ENCODE measurements at regions not wholly inside any gene's neighbourhood (a gene's known extent, or its start where the extent isn't known, plus 50 kb on each side); places are given as distances from the start of the nearest gene placed in this dataset.

DNA sequence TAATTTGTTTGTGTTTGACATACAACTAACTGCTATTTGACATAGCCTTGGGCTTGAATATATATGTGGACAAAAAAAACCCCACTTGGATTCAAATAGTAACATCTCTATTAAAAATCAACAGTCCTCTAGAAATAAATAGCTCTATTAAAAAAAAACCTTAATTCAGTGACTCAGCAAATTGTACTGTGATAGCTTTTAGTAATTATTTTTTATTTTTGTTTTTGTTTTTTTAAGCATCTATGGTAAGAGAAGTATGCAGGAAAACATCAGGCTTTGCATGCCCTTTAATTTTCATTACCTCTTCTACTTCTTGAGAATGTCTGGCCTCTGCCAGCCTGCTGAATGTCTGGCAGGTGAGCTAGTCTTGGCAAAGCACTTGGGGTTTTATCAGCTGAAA, 300.7 kb downstream of the NPR3 start:
- Histone ChIP-seq H3K4me3 (ENCODE audit: low read depth in 1 of 2, low read length in 2 of 2) (no peak overlapping the region), H2AFZ (ENCODE audit: low read depth, low read length) (no peak overlapping the region), H3K79me2 (ENCODE audit: insufficient read depth, low read length) (no peaks in the 10 kb centered on the region)

GRCh38 chr5:33023649-33024048, 312.5 kb downstream of the NPR3 start:
- DNase-seq (no peak), ATAC-seq (ENCODE audit: insufficient read depth, low read depth) (no peak)
- Histone ChIP-seq H3K9ac (ENCODE audit: low read depth, low read length) (no peak overlapping the region), H4K20me1 (ENCODE audit: insufficient read depth, low read length) (no peaks in the 10 kb centered on the region), H3K79me2 (ENCODE audit: insufficient read depth, low read length) (no peaks in the 10 kb centered on the region), H3K27ac (ENCODE audit: low read length) (no peak overlapping the region), H3K27me3 (ENCODE audit: insufficient read depth, low read length, poor library complexity) (no peaks in the 10 kb centered on the region), H3K9me3 (ENCODE audit: insufficient read depth, low read length, severe bottlenecking) (no peaks in the 10 kb centered on the region), H3K4me1 (ENCODE audit: insufficient read depth, low read length) (no peaks in the 10 kb centered on the region), H3K4me2 (ENCODE audit: insufficient read depth, low read length) (no peak overlapping the region), H3K4me3 (ENCODE audit: low read depth in 1 of 2, low read length in 2 of 2) (no peak overlapping the region), H2AFZ (ENCODE audit: low read depth, low read length) (no peak overlapping the region), H3K36me3 (ENCODE audit: insufficient read depth, low read length) (no peaks in the 10 kb centered on the region)
- TF ChIP-seq EZH2 (IDR thresholded peaks at IDR 0.05; ENCODE audit: borderline replicate concordance, low read depth, low read length, severe bottlenecking): no peak
- TF ChIP-seq, protein P1, sequence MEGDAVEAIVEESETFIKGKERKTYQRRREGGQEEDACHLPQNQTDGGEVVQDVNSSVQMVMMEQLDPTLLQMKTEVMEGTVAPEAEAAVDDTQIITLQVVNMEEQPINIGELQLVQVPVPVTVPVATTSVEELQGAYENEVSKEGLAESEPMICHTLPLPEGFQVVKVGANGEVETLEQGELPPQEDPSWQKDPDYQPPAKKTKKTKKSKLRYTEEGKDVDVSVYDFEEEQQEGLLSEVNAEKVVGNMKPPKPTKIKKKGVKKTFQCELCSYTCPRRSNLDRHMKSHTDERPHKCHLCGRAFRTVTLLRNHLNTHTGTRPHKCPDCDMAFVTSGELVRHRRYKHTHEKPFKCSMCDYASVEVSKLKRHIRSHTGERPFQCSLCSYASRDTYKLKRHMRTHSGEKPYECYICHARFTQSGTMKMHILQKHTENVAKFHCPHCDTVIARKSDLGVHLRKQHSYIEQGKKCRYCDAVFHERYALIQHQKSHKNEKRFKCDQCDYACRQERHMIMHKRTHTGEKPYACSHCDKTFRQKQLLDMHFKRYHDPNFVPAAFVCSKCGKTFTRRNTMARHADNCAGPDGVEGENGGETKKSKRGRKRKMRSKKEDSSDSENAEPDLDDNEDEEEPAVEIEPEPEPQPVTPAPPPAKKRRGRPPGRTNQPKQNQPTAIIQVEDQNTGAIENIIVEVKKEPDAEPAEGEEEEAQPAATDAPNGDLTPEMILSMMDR (IDR thresholded peaks at IDR 0.05; ENCODE audit: borderline replicate concordance, extremely low read depth, low read length, poor library complexity, severe bottlenecking): no peak

More for the DNA sequence above, 300.7 kb downstream of the NPR3 start:
- TF ChIP-seq, protein P1 (IDR thresholded peaks at IDR 0.05; ENCODE audit: borderline replicate concordance, extremely low read depth, low read length, poor library complexity, severe bottlenecking): no peak
- no peak for TF ChIP-seq EZH2 (IDR thresholded peaks at IDR 0.05; ENCODE audit: borderline replicate concordance, low read depth, low read length, severe bottlenecking)
- Histone ChIP-seq H3K27ac (ENCODE audit: low read length) (no peak overlapping the region), H3K9ac (ENCODE audit: low read depth, low read length) (no peak overlapping the region), H4K20me1 (ENCODE audit: insufficient read depth, low read length) (no peaks in the 10 kb centered on the region), H3K4me2 (ENCODE audit: insufficient read depth, low read length) (no peak overlapping the region), H3K36me3 (ENCODE audit: insufficient read depth, low read length) (no peaks in the 10 kb centered on the region), H3K27me3 (ENCODE audit: insufficient read depth, low read length, poor library complexity) (no peaks in the 10 kb centered on the region), H3K4me1 (ENCODE audit: insufficient read depth, low read length) (no peaks in the 10 kb centered on the region), H3K9me3 (ENCODE audit: insufficient read depth, low read length, severe bottlenecking) (no peaks in the 10 kb centered on the region)
- ATAC-seq (ENCODE audit: insufficient read depth, low read depth) (no peak), DNase-seq (no peak)

GRCh38 chr5:33032271-33033070, 321.4 kb downstream of the NPR3 start:
- Histone ChIP-seq H3K27ac (ENCODE audit: low read length) (no peak overlapping the region), H3K4me1 (ENCODE audit: insufficient read depth, low read length) (no peaks in the 10 kb centered on the region), H3K9ac (ENCODE audit: low read depth, low read length) (no peak overlapping the region), H2AFZ (ENCODE audit: low read depth, low read length) (no peak overlapping the region), H3K27me3 (ENCODE audit: insufficient read depth, low read length, poor library complexity) (no peaks in the 10 kb centered on the region), H3K9me3 (ENCODE audit: insufficient read depth, low read length, severe bottlenecking) (no peaks in the 10 kb centered on the region), H4K20me1 (ENCODE audit: insufficient read depth, low read length) (no peaks in the 10 kb centered on the region), H3K79me2 (ENCODE audit: insufficient read depth, low read length) (no peaks in the 10 kb centered on the region), H3K4me3 (ENCODE audit: low read depth in 1 of 2, low read length in 2 of 2) (no peak overlapping the region), H3K36me3 (ENCODE audit: insufficient read depth, low read length) (no peaks in the 10 kb centered on the region), H3K4me2 (ENCODE audit: insufficient read depth, low read length) (no peak overlapping the region)
- ATAC-seq (ENCODE audit: insufficient read depth, low read depth) (no peak), DNase-seq (no peak)
- TF ChIP-seq, protein P1 (IDR thresholded peaks at IDR 0.05; ENCODE audit: borderline replicate concordance, extremely low read depth, low read length, poor library complexity, severe bottlenecking): no peak
- TF ChIP-seq EZH2 (IDR thresholded peaks at IDR 0.05; ENCODE audit: borderline replicate concordance, low read depth, low read length, severe bottlenecking): no peak
